GM23248 (cell line): ENCODE measurements at regions not wholly inside any gene's neighbourhood (a gene's known extent, or its start where the extent isn't known, plus 50 kb on each side); places are given as distances from the start of the nearest gene placed in this dataset.
"Not testable (repeated sequence)": the region's sequence is repeated elsewhere in the genome, so short reads cannot be mapped to it uniquely, and the experiment has no call there.

Source experiments
- DNase-seq: peaks from one replicate; pipeline ENCODE4 v3.0.0-alpha.2; 2015
- H2AFZ ChIP-seq: fragments of 200-600 bp; sonication (generic); 2 replicates; pipeline ENCODE4 v1.6.1; 2016; ENCODE audit warnings: antibody characterized with exemption
- H3F3A ChIP-seq: fragments of 200-600 bp; sonication (generic); 2 replicates; pipeline ENCODE4 v1.6.1; 2016; ENCODE audit warnings: mild to moderate bottlenecking, antibody characterized with exemption, mixed run types; ENCODE audit not compliant: insufficient read depth
- H3K27ac ChIP-seq: fragments of 200-600 bp; sonication (generic); 2 replicates; pipeline ENCODE4 v1.5.1; 2016; ENCODE audit warnings: mild to moderate bottlenecking
- H3K27me3 ChIP-seq: fragments of 200-600 bp; sonication (generic); replicated peaks from 2 replicates; pipeline ENCODE4 v1.6.1; 2016; ENCODE audit warnings: mild to moderate bottlenecking; ENCODE audit not compliant: insufficient read depth
- H3K36me3 ChIP-seq: fragments of 200-600 bp; sonication (generic); 2 replicates; pipeline ENCODE4 v1.6.1; 2016; ENCODE audit warnings: low read depth, mild to moderate bottlenecking
- H3K4me1 ChIP-seq: fragments of 200-600 bp; sonication (generic); 2 replicates; pipeline ENCODE4 v1.6.1; 2016; ENCODE audit warnings: mild to moderate bottlenecking; ENCODE audit not compliant: insufficient read depth
- H3K4me2 ChIP-seq: fragments of 200-600 bp; sonication (generic); one replicate; pipeline ENCODE4 v1.6.1; 2016; ENCODE audit warnings: mild to moderate bottlenecking; ENCODE audit not compliant: unreplicated experiment
- H3K4me3 ChIP-seq: fragments of 200-600 bp; sonication (generic); 2 replicates; pipeline ENCODE4 v1.5.1; 2016; ENCODE audit warnings: mild to moderate bottlenecking
- H3K79me2 ChIP-seq: fragments of 200-600 bp; sonication (generic); 2 replicates; pipeline ENCODE4 v1.6.1; 2016; ENCODE audit warnings: mild to moderate bottlenecking; ENCODE audit not compliant: insufficient read depth
- H3K9ac ChIP-seq: fragments of 200-600 bp; sonication (generic); 2 replicates; pipeline ENCODE4 v1.6.1; 2016; ENCODE audit warnings: mild to moderate bottlenecking
- H3K9me2 ChIP-seq: fragments of 200-600 bp; sonication (generic); 2 replicates; pipeline ENCODE4 v1.6.1; 2016; ENCODE audit warnings: mixed run types, mild to moderate bottlenecking, moderate library complexity; ENCODE audit not compliant: insufficient read depth
- H3K9me3 ChIP-seq: fragments of 200-600 bp; sonication (generic); one replicate; pipeline ENCODE4 v1.6.1; 2017; ENCODE audit warnings: low read depth
- H4K20me1 ChIP-seq: fragments of 200-600 bp; sonication (generic); 2 replicates; pipeline ENCODE4 v1.6.0; 2016; ENCODE audit not compliant: insufficient read depth
- EZH2 ChIP-seq: fragments of 200-600 bp; sonication (generic); IDR thresholded peaks from 2 replicates; pipeline ENCODE4 v1.6.1; 2018; ENCODE audit warnings: antibody characterized with exemption, mild to moderate bottlenecking; ENCODE audit not compliant: insufficient read depth, poor library complexity, severe bottlenecking
- EZH2phosphoT487 ChIP-seq: fragments of 200-600 bp; sonication (generic); IDR thresholded peaks from 2 replicates; pipeline ENCODE4 v1.6.1; 2018; ENCODE audit warnings: antibody characterized with exemption, moderate library complexity, mild to moderate bottlenecking, low read depth; ENCODE audit not compliant: insufficient read depth
- WGBS, 2 experiments: methylation state at CpG; one replicate each; pipeline ENCODE4 v1.1.6; 2015 to 2017; ENCODE audit warnings: low lambda C conversion rate in 2 of 2, low coverage in 1 of 2; ENCODE audit errors: missing lambda C conversion rate in 2 of 2; 5-methylcytosine and 5-hydroxymethylcytosine counted together
- in situ Hi-C: fragments of 300-500 bp; cut with MboI; formaldehyde crosslinking; loops from 2 replicates; pipeline ENCODE4 v1.15.0; 2020

DNA sequence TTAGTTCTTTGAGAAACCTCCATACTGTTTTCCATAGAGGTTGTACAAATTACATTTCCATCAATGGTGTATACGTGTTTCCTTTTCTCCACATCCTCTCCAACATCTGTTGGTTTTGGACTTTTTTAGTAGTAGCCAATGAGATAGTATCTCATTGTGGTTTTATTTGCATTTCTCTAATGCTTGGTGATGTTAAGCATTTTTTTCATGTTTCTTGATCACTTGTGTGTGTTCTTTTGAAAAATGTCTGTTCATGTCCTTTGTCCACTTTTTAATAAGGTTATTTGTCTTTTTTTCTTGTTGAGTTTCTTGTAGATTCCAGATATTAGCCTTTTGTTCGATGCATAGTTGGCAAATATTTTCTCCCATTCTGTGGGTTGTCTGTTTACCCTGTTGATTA is 392.3 kb upstream of the ZEB2 start:
- Histone ChIP-seq H3K27ac (no peak overlapping the region), H3K4me2 (no peak overlapping the region), H3K9ac (no peak overlapping the region), H3K4me1 (peaks cover 11% of the 10 kb centered on the region; the same call in 1 of the 2 replicates), H3K9me3 (no peaks in the 10 kb centered on the region), H3K36me3 (no peaks in the 10 kb centered on the region), H3K4me3 (no peak overlapping the region), H3K9me2 (peaks cover 4% of the 10 kb centered on the region; the same call in 1 of the 2 replicates), H4K20me1 (no peaks in the 10 kb centered on the region), H3K27me3 (no peaks in the 10 kb centered on the region), H3F3A (peaks cover 12% of the 10 kb centered on the region), H2AFZ (no peak overlapping the region), H3K79me2 (no peaks in the 10 kb centered on the region)
- TF ChIP-seq EZH2 (no peak), EZH2phosphoT487 (no peak)
- WGBS, 2 experiments = 90 to 92% methylated on average over 2 of the region's 2 CpGs
- DNase-seq = no peak
- in situ Hi-C loops = no loop called here

DNA sequence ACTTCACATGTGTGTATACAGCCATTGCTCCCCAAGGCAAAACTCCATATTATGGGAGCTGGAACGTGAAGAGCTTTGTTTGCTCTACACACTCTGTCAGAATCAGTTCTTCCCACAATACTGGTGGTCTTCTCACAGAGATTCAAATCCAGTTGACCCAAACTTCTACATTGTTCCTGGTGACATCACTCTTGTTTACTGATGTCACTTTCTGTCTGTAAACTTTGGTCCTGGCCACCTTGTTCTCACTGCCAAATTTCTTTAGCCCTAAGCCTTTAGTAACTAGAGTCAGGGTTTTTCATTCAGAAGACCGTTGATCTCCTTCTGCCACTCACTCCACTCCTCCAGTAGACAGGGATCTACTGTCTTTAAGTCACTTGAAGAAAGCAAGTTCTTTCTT is 386.0 kb upstream of the ZEB2 start:
- Histone ChIP-seq H3K9me3 (no peaks in the 10 kb centered on the region), H3K4me3 (no peak overlapping the region), H2AFZ (no peak overlapping the region), H3K36me3 (no peaks in the 10 kb centered on the region), H3K79me2 (no peaks in the 10 kb centered on the region), H4K20me1 (no peaks in the 10 kb centered on the region), H3K27ac (no peak overlapping the region), H3K9me2 (no peaks in the 10 kb centered on the region), H3K4me1 (no peaks in the 10 kb centered on the region), H3K27me3 (no peaks in the 10 kb centered on the region), H3K9ac (no peak overlapping the region), H3K4me2 (no peak overlapping the region), H3F3A (no peaks in the 10 kb centered on the region)
- no peak for DNase-seq
- in situ Hi-C loops = no loop called here
- 85 to 92% methylated on average over 2 of the region's 2 CpGs for WGBS, 2 experiments
- TF ChIP-seq EZH2 (no peak), EZH2phosphoT487 (no peak)

DNA sequence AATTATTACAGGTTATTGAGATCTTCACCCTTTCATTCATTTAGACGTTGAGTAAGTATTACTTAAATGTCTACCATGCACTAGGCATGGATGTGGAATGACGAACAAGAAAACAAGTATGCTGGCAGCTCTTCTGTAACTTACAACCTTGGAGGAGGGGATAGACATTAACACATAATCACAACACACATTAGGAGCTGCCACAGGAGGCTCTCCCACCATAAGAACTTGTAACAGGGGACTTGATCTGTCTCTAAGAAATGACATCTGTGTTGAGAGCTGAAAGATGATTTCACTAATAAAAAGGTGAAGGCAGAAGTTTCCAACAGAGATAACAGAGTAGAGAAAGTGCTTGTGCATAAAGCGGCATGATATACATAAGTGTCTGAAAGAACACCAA is 384.7 kb upstream of the ZEB2 start:
- Histone ChIP-seq H3K9me3 (no peaks in the 10 kb centered on the region), H2AFZ (no peak overlapping the region), H3F3A (no peaks in the 10 kb centered on the region), H4K20me1 (no peaks in the 10 kb centered on the region), H3K27me3 (no peaks in the 10 kb centered on the region), H3K9ac (no peak overlapping the region), H3K79me2 (no peaks in the 10 kb centered on the region), H3K9me2 (no peaks in the 10 kb centered on the region), H3K27ac (no peak overlapping the region), H3K4me2 (no peak overlapping the region), H3K4me1 (no peaks in the 10 kb centered on the region), H3K36me3 (no peaks in the 10 kb centered on the region), H3K4me3 (no peak overlapping the region)
- in situ Hi-C loops = no loop called here
- TF ChIP-seq EZH2phosphoT487 (no peak), EZH2 (no peak)
- WGBS, 2 experiments = 78 to 81% methylated on average over 3 of the region's 3 CpGs
- DNase-seq = no peak

DNA sequence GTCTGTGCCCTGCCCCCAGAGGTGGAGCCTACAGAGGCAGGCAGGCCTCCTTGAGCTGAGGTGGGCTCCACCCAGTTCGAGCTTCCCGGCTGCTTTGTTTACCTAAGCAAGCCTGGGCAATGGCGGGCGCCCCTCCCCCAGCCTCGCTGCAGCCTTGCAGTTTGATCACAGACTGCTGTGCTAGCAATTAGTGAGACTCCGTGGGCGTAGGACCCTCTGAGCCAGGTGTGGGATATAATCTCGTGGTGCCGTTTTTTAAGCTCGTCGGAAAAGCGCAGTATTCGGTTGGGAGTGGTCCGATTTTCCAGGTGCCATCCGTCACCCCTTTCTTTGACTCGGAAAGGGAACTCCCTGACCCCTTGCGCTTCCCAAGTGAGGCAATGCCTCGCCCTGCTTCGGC is 383.1 kb upstream of the ZEB2 start:
- H4K20me1 ChIP-seq, H3K9me3 ChIP-seq, H3K9me2 ChIP-seq, H3K36me3 ChIP-seq, H3K4me2 ChIP-seq, in situ Hi-C loops, H3K9ac ChIP-seq, H2AFZ ChIP-seq, H3K79me2 ChIP-seq, DNase-seq, H3K27me3 ChIP-seq, H3K27ac ChIP-seq, H3K4me1 ChIP-seq, H3K4me3 ChIP-seq, H3F3A ChIP-seq: not testable (repeated sequence)
- WGBS, 2 experiments = 87 to 92% methylated on average over 12 to 17 of the region's 19 CpGs

DNA sequence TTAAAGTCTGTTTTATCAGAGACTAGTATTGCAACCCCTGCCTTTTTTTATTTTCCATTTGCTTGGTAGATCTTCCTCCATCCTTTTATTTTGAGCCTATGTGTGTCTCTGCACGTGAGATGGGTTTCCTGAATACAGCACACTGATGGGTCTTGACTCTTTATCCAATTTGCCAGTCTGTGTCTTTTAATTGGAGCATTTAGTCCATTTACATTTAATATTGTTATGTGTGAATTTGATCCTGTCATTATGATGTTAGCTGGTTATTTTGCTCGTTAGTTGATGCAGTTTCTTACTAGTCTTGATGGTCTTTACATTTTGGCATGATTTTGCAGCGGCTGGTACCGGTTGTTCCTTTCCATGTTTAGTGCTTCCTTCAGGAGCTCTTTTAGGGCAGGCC is 381.5 kb upstream of the ZEB2 start:
- H3K9ac ChIP-seq, H3K27me3 ChIP-seq, H3K4me2 ChIP-seq, H4K20me1 ChIP-seq, H3K36me3 ChIP-seq, H3K79me2 ChIP-seq, in situ Hi-C loops, H3K9me2 ChIP-seq, H3K4me1 ChIP-seq, DNase-seq, H3F3A ChIP-seq, H3K4me3 ChIP-seq, H3K27ac ChIP-seq, H3K9me3 ChIP-seq, H2AFZ ChIP-seq: not testable (repeated sequence)
- WGBS, 2 experiments = 33 to 36% methylated on average over 4 of the region's 4 CpGs
